ENCODE measurements at regions not wholly inside any gene's neighbourhood (a gene's known extent, or its start where the extent isn't known, plus 50 kb on each side); places are given as distances from the start of the nearest gene placed in this dataset.

GRCh38 chr4:67120369-67120768 lies 424.9 kb downstream of the CENPC start:
- ChIA-PET POLR2A (no interaction called here), CTCF (no interaction called here)
- no peak for DNase-seq (ENCODE audit: extremely low spot score)
- no peak for TF ChIP-seq ZNF384 (IDR thresholded peaks at IDR 0.05)
- no peak for TF ChIP-seq FOXM1 (IDR thresholded peaks at IDR 0.05; ENCODE audit: borderline replicate concordance)
- TF ChIP-seq FOXK2 (IDR thresholded peaks at IDR 0.05): no peak
- TF ChIP-seq LEF1 (IDR thresholded peaks at IDR 0.05; ENCODE audit: borderline replicate concordance): no peak
- TF ChIP-seq CTBP1 (IDR thresholded peaks at IDR 0.05; ENCODE audit: borderline replicate concordance): no peak
- TF ChIP-seq NFRKB (IDR thresholded peaks at IDR 0.05): no peak
- TF ChIP-seq SP1 (IDR thresholded peaks at IDR 0.05): no peak
- TF ChIP-seq BHLHE40 (IDR thresholded peaks at IDR 0.05; ENCODE audit: borderline replicate concordance): no peak
- no peak for TF ChIP-seq ELF4 (IDR thresholded peaks at IDR 0.05)
- no peak for TF ChIP-seq FOXA1 (IDR thresholded peaks at IDR 0.05)
- TF ChIP-seq HDGF (IDR thresholded peaks at IDR 0.05; ENCODE audit: borderline replicate concordance): no peak
- TF ChIP-seq ARNT (IDR thresholded peaks at IDR 0.05): no peak
- no peak for TF ChIP-seq L3MBTL2 (conservative IDR thresholded peaks at IDR 0.05)
- no peak for TF ChIP-seq SUZ12 (IDR thresholded peaks at IDR 0.05)

GRCh38 chr4:67109276-67109675 lies 436.0 kb downstream of the CENPC start:
- ChIA-PET POLR2A (no interaction called here), CTCF (no interaction called here)
- no peak for DNase-seq (ENCODE audit: extremely low spot score)
- TF ChIP-seq FOXA1 (IDR thresholded peaks at IDR 0.05) (no peak), CTBP1 (IDR thresholded peaks at IDR 0.05; ENCODE audit: borderline replicate concordance) (no peak)

GRCh38 chr4:67106861-67107460 lies 438.3 kb downstream of the CENPC start:
- CTCF ChIA-PET: no interaction called here
- POLR2A ChIA-PET: no interaction called here
- TF ChIP-seq NFRKB (IDR thresholded peaks at IDR 0.05): no peak
- no peak for TF ChIP-seq LEF1 (IDR thresholded peaks at IDR 0.05; ENCODE audit: borderline replicate concordance)
- no peak for TF ChIP-seq ZNF384 (IDR thresholded peaks at IDR 0.05)
- TF ChIP-seq HDGF (IDR thresholded peaks at IDR 0.05; ENCODE audit: borderline replicate concordance): no peak
- TF ChIP-seq CTBP1 (IDR thresholded peaks at IDR 0.05; ENCODE audit: borderline replicate concordance): no peak
- TF ChIP-seq FOXA1 (IDR thresholded peaks at IDR 0.05): no peak
- no peak for TF ChIP-seq PKNOX1 (IDR thresholded peaks at IDR 0.05)
- TF ChIP-seq FOXK2 (IDR thresholded peaks at IDR 0.05): no peak
- no peak for TF ChIP-seq BHLHE40 (IDR thresholded peaks at IDR 0.05; ENCODE audit: borderline replicate concordance)
- TF ChIP-seq SP1 (IDR thresholded peaks at IDR 0.05): no peak
- no peak for TF ChIP-seq ELF4 (IDR thresholded peaks at IDR 0.05)
- no peak for TF ChIP-seq L3MBTL2 (conservative IDR thresholded peaks at IDR 0.05)
- no peak for TF ChIP-seq SUZ12 (IDR thresholded peaks at IDR 0.05)
- TF ChIP-seq TARDBP (IDR thresholded peaks at IDR 0.05): no peak
- TF ChIP-seq ARNT (IDR thresholded peaks at IDR 0.05): no peak
- TF ChIP-seq FOXM1 (IDR thresholded peaks at IDR 0.05; ENCODE audit: borderline replicate concordance): no peak
- DNase-seq (ENCODE audit: extremely low spot score): no peak

- DNase-seq (ENCODE audit: extremely low spot score): no peak
- ChIA-PET POLR2A (no interaction called here), CTCF (no interaction called here)
- no peak for TF ChIP-seq HDGF (IDR thresholded peaks at IDR 0.05; ENCODE audit: borderline replicate concordance)
- no peak for TF ChIP-seq SP1 (IDR thresholded peaks at IDR 0.05)
- no peak for TF ChIP-seq LEF1 (IDR thresholded peaks at IDR 0.05; ENCODE audit: borderline replicate concordance)
- no peak for TF ChIP-seq FOXM1 (IDR thresholded peaks at IDR 0.05; ENCODE audit: borderline replicate concordance)
- no peak for TF ChIP-seq FOXK2 (IDR thresholded peaks at IDR 0.05)
- no peak for TF ChIP-seq BHLHE40 (IDR thresholded peaks at IDR 0.05; ENCODE audit: borderline replicate concordance)
Observed at GRCh38 chr4:67104145-67104544, 441.2 kb downstream of the CENPC start.

- TF ChIP-seq FOXK2 (IDR thresholded peaks at IDR 0.05): no peak
- no peak for DNase-seq (ENCODE audit: extremely low spot score)
- POLR2A ChIA-PET: no interaction called here
- CTCF ChIA-PET: no interaction called here
Observed at GRCh38 chr4:67103001-67103747, 442.1 kb downstream of the CENPC start.

GRCh38 chr4:67101612-67102011 lies 443.7 kb downstream of the CENPC start:
- no peak for DNase-seq (ENCODE audit: extremely low spot score)
- ChIA-PET POLR2A (no interaction called here), CTCF (no interaction called here)
- TF ChIP-seq FOXM1 (IDR thresholded peaks at IDR 0.05; ENCODE audit: borderline replicate concordance): no peak
- no peak for TF ChIP-seq LEF1 (IDR thresholded peaks at IDR 0.05; ENCODE audit: borderline replicate concordance)
- TF ChIP-seq SUZ12 (IDR thresholded peaks at IDR 0.05): no peak
- no peak for TF ChIP-seq NFRKB (IDR thresholded peaks at IDR 0.05)
- no peak for TF ChIP-seq CTBP1 (IDR thresholded peaks at IDR 0.05; ENCODE audit: borderline replicate concordance)
- no peak for TF ChIP-seq ELF4 (IDR thresholded peaks at IDR 0.05)
- TF ChIP-seq SP1 (IDR thresholded peaks at IDR 0.05): no peak
- no peak for TF ChIP-seq ZNF384 (IDR thresholded peaks at IDR 0.05)
- no peak for TF ChIP-seq FOXK2 (IDR thresholded peaks at IDR 0.05)
- no peak for TF ChIP-seq ARNT (IDR thresholded peaks at IDR 0.05)
- no peak for TF ChIP-seq PKNOX1 (IDR thresholded peaks at IDR 0.05)
- no peak for TF ChIP-seq FOXA1 (IDR thresholded peaks at IDR 0.05)
- TF ChIP-seq BHLHE40 (IDR thresholded peaks at IDR 0.05; ENCODE audit: borderline replicate concordance): no peak
- no peak for TF ChIP-seq TARDBP (IDR thresholded peaks at IDR 0.05)
- TF ChIP-seq L3MBTL2 (conservative IDR thresholded peaks at IDR 0.05): no peak
- TF ChIP-seq HDGF (IDR thresholded peaks at IDR 0.05; ENCODE audit: borderline replicate concordance): no peak

- no peak for TF ChIP-seq NFRKB (IDR thresholded peaks at IDR 0.05)
- TF ChIP-seq LEF1 (IDR thresholded peaks at IDR 0.05; ENCODE audit: borderline replicate concordance): no peak
- no peak for TF ChIP-seq ELF4 (IDR thresholded peaks at IDR 0.05)
- TF ChIP-seq SUZ12 (IDR thresholded peaks at IDR 0.05): no peak
- no peak for TF ChIP-seq L3MBTL2 (conservative IDR thresholded peaks at IDR 0.05)
- TF ChIP-seq CTBP1 (IDR thresholded peaks at IDR 0.05; ENCODE audit: borderline replicate concordance): no peak
- TF ChIP-seq TARDBP (IDR thresholded peaks at IDR 0.05): no peak
- TF ChIP-seq ZNF384 (IDR thresholded peaks at IDR 0.05): no peak
- TF ChIP-seq FOXK2 (IDR thresholded peaks at IDR 0.05): no peak
- no peak for TF ChIP-seq FOXM1 (IDR thresholded peaks at IDR 0.05; ENCODE audit: borderline replicate concordance)
- TF ChIP-seq BHLHE40 (IDR thresholded peaks at IDR 0.05; ENCODE audit: borderline replicate concordance): no peak
- no peak for TF ChIP-seq ARNT (IDR thresholded peaks at IDR 0.05)
- TF ChIP-seq HDGF (IDR thresholded peaks at IDR 0.05; ENCODE audit: borderline replicate concordance): no peak
- no peak for TF ChIP-seq SP1 (IDR thresholded peaks at IDR 0.05)
- TF ChIP-seq PKNOX1 (IDR thresholded peaks at IDR 0.05): no peak
- TF ChIP-seq FOXA1 (IDR thresholded peaks at IDR 0.05): no peak
- POLR2A ChIA-PET: no interaction called here
- DNase-seq (ENCODE audit: extremely low spot score): no peak
- CTCF ChIA-PET: no interaction called here
Observed at GRCh38 chr4:67092351-67092750, 453.0 kb downstream of the CENPC start.
